ENCODE measurements at regions not wholly inside any gene's neighbourhood (a gene's known extent, or its start where the extent isn't known, plus 50 kb on each side); places are given as distances from the start of the nearest gene placed in this dataset.
A peak's percentile ranks its signal among the peaks of the same experiment; 100 is the strongest.

- H3K27ac Mint-ChIP-seq, result no peak overlapping the region
- peaks cover 19% of the 10 kb centered on the region for H3K4me1 Mint-ChIP-seq (ENCODE audit: low read depth)
- no peak for DNase-seq (ENCODE audit: low spot score, unreplicated experiment)
- TF ChIP-seq CTCF (IDR thresholded peaks at IDR 0.05; ENCODE audit: unreplicated experiment), result no peak
- H3K36me3 Mint-ChIP-seq (ENCODE audit: insufficient read depth), result no peaks in the 10 kb centered on the region
- H3K27me3 Mint-ChIP-seq, result no peaks in the 10 kb centered on the region
- H3K9me3 Mint-ChIP-seq (ENCODE audit: low read depth), result peaks cover 4% of the 10 kb centered on the region
- no peak overlapping the region for H3K4me3 Mint-ChIP-seq (ENCODE audit: low read depth)
Observed at GRCh38 chr2:234671716-234672115, 174.8 kb upstream of the ARL4C start.

DNA sequence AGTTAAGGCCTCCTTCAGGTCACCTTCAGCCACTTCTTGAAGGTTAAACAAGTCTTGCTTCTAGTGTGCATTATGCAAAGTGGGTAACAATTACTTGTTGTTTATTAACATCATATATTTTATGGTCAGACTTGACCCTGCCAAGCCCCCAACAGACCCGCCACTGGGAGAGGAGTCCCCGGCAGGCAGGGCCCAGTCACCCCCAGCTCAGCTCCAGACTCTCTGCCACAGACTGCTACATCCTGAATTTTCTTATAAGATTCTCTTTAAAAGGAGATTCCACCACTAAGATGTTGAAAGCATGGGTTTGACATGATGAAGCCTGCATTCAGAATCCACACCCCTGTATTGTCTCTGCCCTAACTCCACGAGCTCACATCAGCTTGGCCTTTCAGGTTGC lies 174.3 kb upstream of the ARL4C start:
- DNase-seq (ENCODE audit: low spot score, unreplicated experiment), result no peak
- Mint-ChIP-seq H3K27me3 (no peaks in the 10 kb centered on the region), H3K4me3 (ENCODE audit: low read depth) (no peak overlapping the region), H3K4me1 (ENCODE audit: low read depth) (peaks cover 14% of the 10 kb centered on the region), H3K36me3 (ENCODE audit: insufficient read depth) (no peaks in the 10 kb centered on the region), H3K9me3 (ENCODE audit: low read depth) (peaks cover 4% of the 10 kb centered on the region), H3K27ac (no peak overlapping the region)
- TF ChIP-seq CTCF (IDR thresholded peaks at IDR 0.05; ENCODE audit: unreplicated experiment), result no peak

DNA sequence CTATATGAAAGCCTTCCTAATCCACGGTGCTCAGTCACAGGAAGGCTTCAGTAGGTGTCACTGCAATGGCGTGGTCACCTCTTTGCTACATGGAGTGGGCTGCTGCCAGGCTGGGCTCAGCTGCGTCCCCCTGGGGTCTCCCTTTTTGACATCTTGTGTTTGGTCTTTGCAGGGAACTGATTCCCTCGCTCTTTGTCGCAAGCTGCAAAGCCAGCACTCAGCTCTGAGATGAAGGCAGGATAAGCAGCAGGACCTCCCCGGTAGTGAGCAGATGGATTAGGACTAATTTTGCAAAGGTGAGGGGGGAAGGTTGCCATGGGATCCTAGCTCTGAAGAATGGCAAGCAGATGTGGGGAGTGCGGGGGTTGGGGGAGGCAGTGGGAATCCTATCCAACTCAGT lies 173.9 kb upstream of the ARL4C start:
- Mint-ChIP-seq H3K27ac (no peak overlapping the region), H3K4me1 (ENCODE audit: low read depth) (peaks cover 10% of the 10 kb centered on the region), H3K4me3 (ENCODE audit: low read depth) (no peak overlapping the region), H3K36me3 (ENCODE audit: insufficient read depth) (no peaks in the 10 kb centered on the region), H3K27me3 (no peaks in the 10 kb centered on the region), H3K9me3 (ENCODE audit: low read depth) (peaks cover 8% of the 10 kb centered on the region)
- TF ChIP-seq CTCF (IDR thresholded peaks at IDR 0.05; ENCODE audit: unreplicated experiment), result no peak
- no peak for DNase-seq (ENCODE audit: low spot score, unreplicated experiment)

GRCh38 chr2:234670052-234670451 lies 173.2 kb upstream of the ARL4C start:
- Mint-ChIP-seq H3K27ac (no peak overlapping the region), H3K4me3 (ENCODE audit: low read depth) (no peak overlapping the region), H3K9me3 (ENCODE audit: low read depth) (peaks cover 8% of the 10 kb centered on the region), H3K27me3 (no peaks in the 10 kb centered on the region), H3K36me3 (ENCODE audit: insufficient read depth) (no peaks in the 10 kb centered on the region), H3K4me1 (ENCODE audit: low read depth) (peaks cover 5% of the 10 kb centered on the region)
- DNase-seq (ENCODE audit: low spot score, unreplicated experiment), result no peak
- no peak for TF ChIP-seq CTCF (IDR thresholded peaks at IDR 0.05; ENCODE audit: unreplicated experiment)

DNA sequence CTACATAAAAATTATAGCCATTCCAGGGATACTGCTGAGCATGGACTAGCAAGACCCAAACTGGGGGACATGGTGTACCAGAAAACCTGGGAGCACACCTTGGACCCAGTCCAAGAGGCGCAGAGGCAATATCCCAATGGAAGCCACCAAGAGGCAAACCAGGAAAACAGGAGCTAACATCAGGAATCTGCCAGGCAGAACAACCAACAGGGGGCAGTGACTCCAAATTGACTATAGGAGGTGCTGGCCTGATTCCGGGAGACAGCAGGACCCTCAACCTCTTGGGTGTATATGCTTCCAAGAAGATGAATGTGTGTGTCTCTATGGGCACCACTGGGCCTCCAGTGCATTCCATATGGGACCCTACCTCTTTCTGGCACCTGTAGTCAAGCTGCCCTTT lies 172.7 kb upstream of the ARL4C start:
- no peak overlapping the region for H3K27ac Mint-ChIP-seq
- TF ChIP-seq CTCF (IDR thresholded peaks at IDR 0.05; ENCODE audit: unreplicated experiment), result peak; percentile 34
- no peak overlapping the region for H3K4me3 Mint-ChIP-seq (ENCODE audit: low read depth)
- no peak for DNase-seq (ENCODE audit: low spot score, unreplicated experiment)
- no peaks in the 10 kb centered on the region for H3K36me3 Mint-ChIP-seq (ENCODE audit: insufficient read depth)
- peaks cover 8% of the 10 kb centered on the region for H3K9me3 Mint-ChIP-seq (ENCODE audit: low read depth)
- H3K27me3 Mint-ChIP-seq, result no peaks in the 10 kb centered on the region
- peaks cover under 1% of the 10 kb centered on the region for H3K4me1 Mint-ChIP-seq (ENCODE audit: low read depth)

All from progenitor cell of endocrine pancreas (in vitro differentiated cells).